NCI-H345 treated with DMSO at 0.1 percent for 48 hours (cell line): ENCODE measurements at regions not wholly inside any gene's neighbourhood (a gene's known extent, or its start where the extent isn't known, plus 50 kb on each side); places are given as distances from the start of the nearest gene placed in this dataset.

ENCODE experiments used
- DNase-seq: peaks from one replicate; lab custom pipeline; 2025; ENCODE audit not compliant: unreplicated experiment; lab: John Stamatoyannopoulos, UW

DNA sequence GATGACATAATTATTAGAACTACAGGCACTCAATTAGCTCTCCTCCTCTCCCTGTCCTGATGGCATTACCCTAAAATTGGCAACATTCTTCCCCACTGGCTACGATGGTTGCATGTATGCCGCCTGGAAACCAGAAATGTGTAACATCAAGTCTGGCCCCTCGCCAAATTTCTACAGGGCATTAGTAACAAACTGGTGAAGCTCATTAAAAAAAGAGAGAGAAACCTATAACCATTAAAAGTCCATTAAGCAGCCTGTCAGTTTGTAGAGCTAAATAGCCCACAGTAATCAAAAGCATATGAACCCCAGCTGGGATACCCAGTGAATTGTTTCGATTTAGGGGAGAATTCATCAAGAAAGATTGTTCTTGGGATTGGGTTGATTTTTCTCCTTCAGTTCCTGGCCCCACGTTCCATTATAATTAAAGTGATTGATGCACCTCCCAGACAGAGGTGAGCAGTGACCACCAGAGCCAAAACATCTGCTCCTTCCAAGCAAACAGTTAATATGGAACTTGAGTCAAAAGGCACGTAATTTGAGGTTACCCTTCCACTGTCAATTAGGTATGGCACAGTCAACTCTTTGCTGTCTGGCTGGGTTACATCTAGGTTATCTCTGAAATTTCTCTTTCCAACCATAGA lies 208.6 kb downstream of the C1D start:
- DNase-seq = no peak

- DNase-seq = no peak
Observed at GRCh38 chr2:67854798-67855197, 208.0 kb downstream of the C1D start.

DNA sequence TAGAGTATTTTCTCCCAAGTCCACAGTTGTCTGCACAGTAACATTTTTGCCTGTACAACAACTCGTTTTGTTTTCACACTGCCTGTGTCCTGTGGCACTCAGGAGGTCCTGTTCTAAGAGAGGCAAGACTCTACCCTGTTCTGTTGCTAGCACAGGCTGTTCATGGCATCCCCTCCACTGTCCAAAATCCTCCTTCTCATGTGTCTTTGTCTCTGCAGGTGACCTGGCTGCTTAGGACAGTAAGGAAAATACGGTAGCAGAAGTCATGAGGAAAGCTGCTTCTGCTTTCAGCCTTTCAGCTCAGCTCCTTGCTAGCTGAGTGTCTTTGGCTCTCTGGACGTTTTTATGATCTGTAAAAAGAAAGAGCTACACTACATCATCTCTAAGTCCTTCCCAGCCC lies 205.9 kb downstream of the C1D start:
- DNase-seq = no peak

DNA sequence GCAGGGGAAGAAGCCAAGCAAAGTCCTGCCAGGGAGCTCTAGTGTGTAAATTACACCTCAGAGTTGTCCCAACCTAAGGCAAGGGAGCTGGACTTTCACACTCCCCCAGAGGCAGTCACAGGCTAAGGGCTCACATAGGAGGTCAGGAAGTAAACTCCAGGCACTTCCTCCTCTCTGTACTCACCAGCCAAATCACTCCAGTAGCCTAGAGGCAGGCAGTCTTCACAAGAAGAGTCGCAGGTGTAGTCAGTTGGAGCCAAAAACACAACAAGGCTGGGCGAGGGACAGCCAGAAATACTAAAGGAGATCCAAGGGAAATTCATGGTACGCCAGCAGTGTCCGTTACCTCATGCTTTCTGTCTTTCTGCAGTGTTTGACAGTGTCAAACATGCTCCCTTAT lies 205.0 kb downstream of the C1D start:
- no peak for DNase-seq

GRCh38 chr2:67858886-67859285 lies 203.9 kb downstream of the C1D start:
- no peak for DNase-seq

GRCh38 chr2:67865917-67866316 lies 196.9 kb downstream of the C1D start:
- DNase-seq = no peak

- DNase-seq = no peak
Observed at GRCh38 chr2:67867735-67868134, 195.1 kb downstream of the C1D start.

- DNase-seq = no peak
Observed at GRCh38 chr2:67871686-67872412, 191.0 kb downstream of the C1D start.

DNA sequence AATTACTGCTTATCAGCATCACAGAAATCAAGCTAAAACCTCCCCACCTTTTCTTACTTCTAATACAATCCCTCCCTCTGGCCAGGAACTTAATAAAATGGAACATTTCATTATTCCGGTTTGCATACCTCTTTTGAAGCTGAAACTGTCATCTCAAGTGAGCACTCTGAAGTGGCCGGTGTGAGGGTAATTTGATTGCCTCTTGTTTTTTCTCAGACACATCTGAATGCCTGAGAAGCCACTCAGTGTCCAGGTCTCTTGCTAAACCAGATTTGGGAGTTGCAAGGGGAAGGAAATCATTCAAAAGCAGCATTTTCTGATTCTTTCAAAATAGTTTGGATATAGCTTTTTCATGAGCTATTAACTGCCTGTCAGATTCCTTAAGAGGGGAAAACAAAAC lies 190.3 kb downstream of the C1D start:
- DNase-seq = no peak

GRCh38 chr2:67873916-67874315 lies 188.9 kb downstream of the C1D start:
- DNase-seq = no peak

DNA sequence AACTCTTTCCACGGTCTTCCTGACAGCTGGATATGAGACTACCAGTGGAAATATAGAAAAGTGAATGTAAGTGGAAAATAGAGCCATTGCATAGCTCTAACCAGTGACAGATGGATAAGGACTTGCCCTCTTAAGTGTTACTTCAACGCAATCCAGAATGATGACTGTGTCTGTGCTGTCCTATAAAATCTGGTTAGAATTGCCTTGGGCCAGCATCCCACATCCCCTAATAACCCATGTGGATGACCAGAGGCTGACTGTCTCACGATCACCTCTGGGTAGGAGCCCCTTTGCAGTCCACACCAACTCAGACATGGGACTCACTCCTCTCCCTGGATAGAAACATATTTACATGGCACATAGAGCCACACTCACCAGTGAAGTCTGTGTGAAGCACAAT lies 186.6 kb downstream of the C1D start:
- DNase-seq = no peak

GRCh38 chr2:67877301-67877700 lies 185.5 kb downstream of the C1D start:
- no peak for DNase-seq

- DNase-seq = no peak
Observed at GRCh38 chr2:67878743-67879142, 184.1 kb downstream of the C1D start.

GRCh38 chr2:67879586-67880290 lies 183.1 kb downstream of the C1D start:
- no peak for DNase-seq

DNA sequence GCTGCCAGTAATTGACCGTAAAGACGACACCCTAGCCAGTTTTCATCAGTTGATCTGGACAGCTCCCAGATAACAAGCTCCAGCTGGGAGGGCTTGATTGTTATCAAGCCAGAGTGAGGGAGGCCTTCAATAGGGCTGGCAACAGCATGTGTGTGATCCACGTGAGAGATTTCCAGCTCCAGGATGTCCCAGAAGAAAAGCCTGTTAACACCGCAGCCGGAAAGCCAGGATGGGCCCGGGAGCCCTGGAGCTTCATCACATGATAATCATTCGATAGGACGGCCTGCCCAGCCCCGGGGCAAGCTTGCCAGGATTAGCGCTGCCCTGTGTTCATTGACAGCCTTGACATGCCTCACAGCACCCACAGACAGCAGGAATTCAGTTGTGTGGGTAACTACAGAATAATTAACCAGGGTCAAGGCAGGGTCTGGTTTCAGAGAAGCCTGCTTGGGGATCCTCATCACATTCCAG lies 182.5 kb downstream of the C1D start:
- DNase-seq = no peak

DNA sequence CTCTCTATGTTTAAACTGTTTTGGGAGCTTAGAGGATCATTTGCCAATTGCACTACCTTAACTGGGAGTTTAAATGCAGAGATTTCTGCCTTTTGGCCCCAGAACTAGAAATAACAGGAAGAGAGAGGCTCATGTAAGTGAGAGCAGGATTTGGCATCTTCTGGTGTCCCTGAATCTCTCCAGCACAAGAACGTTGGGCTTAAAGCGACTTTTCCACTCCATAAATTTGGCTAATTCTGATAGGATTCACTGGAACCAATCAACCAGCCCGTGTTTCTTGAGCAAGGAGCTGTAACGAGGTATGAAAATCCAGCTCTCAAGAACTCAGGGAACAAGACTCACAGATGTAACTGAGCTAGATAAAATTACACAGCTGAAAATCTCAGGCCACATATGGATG lies 181.0 kb downstream of the C1D start:
- DNase-seq = no peak

DNA sequence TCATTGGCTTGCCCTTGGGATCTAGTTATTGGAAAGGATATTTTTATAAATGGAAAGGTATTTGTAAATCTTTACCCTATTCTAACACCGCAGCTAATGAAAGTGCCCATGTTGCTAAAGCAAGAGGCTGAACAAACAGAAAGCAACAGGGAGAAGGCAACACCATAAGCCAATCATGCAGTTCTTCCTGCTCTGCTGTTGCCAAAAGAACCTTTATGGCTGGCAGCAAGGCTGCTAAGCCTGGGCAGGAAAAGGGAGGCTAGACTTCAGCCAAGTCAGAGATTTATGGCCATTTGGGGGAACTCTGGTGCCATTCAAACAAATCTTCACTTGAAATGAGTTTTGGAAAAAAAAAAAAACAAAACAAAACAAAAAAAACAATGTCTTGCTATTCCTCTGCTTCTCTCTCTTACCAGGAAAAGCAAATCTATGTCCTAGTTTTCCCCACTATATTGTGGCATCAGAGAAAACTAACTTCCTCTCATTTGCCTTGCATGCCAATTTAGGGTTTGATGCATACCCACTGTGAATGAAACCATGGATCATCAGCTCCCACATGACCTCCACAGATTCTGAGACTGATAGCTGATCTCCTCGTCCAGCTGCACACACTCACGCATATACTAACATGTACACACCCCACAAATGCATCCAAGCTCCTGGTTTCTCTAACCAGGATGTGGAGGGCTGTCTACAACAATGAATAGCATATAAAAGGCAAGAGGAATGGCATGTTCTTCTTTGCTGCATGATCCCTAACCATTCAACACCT lies 179.3 kb downstream of the C1D start:
- DNase-seq = no peak

DNA sequence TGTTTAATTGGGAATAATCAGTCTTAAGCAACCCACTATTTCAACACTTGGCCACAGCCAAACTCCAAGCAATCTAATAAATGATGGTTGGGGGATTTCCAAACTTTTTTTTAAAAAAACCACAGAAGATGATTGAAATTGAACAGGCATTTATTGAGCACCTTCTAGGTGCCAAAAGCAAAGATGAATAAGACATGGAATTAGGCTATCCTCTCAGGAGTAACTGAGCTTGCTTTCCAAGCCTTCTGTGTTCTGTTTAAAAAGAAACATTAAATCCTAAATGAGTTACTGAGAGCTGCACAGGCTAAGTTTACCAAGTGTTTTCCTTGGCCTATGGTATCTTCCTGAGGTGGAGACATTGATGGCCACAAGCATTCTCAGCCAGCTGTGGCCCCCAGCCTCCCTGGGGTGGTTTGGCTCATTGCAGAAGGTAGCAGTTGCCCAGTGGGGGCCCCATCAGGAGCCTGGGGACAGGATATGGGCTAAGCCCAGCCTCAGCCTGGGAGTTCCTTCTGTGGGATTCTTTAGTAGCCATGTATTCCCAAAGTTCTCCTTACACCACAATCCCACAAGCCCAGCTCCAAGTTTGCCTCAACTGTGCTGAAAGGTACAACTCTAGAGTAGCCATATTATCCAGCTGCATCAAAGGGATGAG lies 174.3 kb downstream of the C1D start:
- DNase-seq = no peak

DNA sequence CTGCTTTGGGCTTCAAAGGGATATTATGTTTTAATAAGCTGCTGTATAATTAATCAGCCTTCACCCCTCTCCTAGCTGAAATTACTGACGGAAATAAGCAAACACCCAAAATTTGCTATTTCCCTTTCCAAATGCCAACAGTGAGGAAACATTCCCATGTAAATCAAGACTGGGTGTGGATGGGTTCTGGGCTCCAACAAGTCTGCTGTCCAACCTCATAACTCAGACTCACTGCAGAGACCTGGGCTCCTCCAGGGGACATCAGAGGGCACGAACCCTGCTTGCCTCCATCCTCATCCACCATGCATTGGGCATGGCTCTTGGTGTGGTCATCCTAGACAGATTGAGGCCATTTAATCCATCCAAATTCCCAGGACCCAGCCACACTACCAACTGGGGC lies 173.7 kb downstream of the C1D start:
- DNase-seq = no peak

DNA sequence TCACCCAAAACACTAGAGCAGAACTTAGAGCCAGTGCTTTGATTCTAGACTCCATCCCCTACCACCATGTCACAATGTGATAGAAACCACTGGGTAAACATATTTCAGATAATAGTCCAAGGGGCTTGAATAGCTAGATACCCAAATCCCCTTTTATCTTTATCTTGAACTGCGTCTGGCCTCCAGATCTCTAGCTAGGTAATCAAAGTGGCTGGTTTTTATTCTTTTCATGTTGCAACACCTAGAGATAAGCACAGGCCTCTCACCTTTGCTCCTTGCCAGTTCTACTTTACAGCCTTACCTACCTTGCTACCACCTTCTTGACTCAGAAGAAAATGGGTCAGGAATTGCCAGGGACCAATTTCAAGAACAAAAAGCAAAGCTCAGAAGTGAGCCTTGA lies 171.2 kb downstream of the C1D start:
- no peak for DNase-seq

DNA sequence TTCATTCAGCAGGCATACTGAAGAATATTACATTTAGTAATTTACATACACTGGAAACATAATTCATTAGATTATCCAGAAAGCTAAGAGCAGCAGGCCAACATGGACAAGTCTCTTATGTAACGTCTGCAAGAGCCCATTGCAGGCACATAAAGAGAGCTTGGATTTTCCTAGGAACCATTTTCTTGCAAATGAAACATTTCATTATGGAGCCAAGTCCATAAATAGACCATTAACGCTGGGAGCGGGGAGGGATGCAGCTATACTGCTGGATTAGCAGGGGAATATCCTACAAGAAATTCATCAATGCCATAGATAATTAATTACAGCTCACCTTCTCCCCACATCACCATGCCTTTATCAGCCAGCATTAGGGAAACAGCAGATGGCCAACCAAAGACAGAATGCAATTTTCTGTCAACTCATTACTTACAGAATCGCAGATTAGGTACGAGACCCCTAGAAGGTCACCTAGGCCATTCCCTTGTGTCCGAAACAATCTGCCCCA lies 170.4 kb downstream of the C1D start:
- DNase-seq = no peak
